Hematopoietic multipotent progenitor cell treated with erythropoietin and hydrocortisone succinate and interleukin-3 and kit ligand, for 6 days (in vitro differentiated cells): ENCODE measurements at regions not wholly inside any gene's neighbourhood (a gene's known extent, or its start where the extent isn't known, plus 50 kb on each side); places are given as distances from the start of the nearest gene placed in this dataset.

Experiments
- DNase-seq: peaks from one replicate; pipeline ENCODE4 v3.0.0-alpha.2; 2015

GRCh38 chr4:79081973-79082372 is 142.7 kb upstream of the PAQR3 start:
- DNase-seq: no peak

DNA sequence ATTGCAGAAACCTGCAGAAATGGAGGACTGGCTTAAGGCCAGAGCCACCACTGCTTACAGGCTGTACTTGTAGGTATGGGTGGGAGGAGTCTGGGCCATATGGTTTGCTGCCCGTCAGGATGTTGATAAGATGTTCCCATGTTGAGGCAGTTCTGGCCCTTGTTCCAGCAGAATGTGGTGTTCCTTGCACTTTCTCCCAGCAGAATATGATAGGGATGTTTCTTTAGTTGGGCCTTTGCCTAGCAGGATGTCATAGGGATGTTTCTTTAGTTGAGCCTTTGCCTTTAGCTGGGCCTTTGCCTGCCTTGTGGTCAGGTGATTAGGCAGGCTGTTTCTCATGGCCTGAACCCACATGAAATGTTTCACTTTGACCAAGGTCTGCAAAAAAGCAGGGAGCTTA is 139.1 kb upstream of the PAQR3 start:
- no peak for DNase-seq

GRCh38 chr4:79074040-79074439 is 134.8 kb upstream of the PAQR3 start:
- no peak for DNase-seq

- no peak for DNase-seq
Measured at GRCh38 chr4:79073471-79073870, 134.2 kb upstream of the PAQR3 start.

- peak; percentile 9 for DNase-seq
Measured at GRCh38 chr4:79065262-79065661, 126.0 kb upstream of the PAQR3 start.

GRCh38 chr4:79064806-79065205 is 125.6 kb upstream of the PAQR3 start:
- DNase-seq: no peak

GRCh38 chr4:79059631-79060399 is 120.6 kb upstream of the PAQR3 start:
- no peak for DNase-seq

- no peak for DNase-seq
Measured at GRCh38 chr4:79057772-79058171, 118.5 kb upstream of the PAQR3 start.

DNA sequence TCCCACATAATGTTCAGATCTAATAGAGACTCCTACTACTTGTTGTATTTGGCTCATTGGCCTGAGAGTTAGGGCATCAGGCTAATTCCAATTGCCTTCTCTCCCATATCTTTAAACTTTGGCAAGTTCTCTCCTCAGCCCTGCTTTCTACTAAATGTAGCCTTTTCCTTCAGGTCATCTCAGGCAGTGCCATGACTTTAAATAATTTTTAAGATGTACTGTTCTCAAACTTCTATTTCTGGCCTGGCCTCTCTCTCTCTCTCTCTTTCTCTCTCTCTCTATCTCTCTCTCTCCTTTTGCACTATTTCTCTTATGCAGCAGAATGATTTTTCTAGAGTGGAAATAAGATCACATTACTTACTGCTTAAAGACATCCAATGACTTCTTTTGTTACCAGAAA is 114.5 kb upstream of the PAQR3 start:
- no peak for DNase-seq

DNA sequence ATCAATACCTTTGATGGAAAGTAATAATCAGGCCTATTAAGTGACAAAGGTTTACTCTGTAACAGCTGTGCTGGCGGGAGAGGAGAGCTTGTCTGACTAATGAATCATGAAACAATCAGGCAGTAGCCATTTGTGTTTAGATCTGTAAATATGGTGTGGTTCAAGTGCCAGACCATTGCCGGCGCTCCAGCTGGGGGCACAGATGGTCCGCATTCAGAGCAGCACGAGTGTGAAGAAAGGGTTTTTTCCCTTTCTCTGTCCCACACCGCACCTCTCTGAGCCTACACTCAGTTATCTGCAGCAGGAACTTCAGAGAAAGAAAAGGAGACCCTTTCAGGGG is 111.3 kb upstream of the PAQR3 start:
- no peak for DNase-seq

DNA sequence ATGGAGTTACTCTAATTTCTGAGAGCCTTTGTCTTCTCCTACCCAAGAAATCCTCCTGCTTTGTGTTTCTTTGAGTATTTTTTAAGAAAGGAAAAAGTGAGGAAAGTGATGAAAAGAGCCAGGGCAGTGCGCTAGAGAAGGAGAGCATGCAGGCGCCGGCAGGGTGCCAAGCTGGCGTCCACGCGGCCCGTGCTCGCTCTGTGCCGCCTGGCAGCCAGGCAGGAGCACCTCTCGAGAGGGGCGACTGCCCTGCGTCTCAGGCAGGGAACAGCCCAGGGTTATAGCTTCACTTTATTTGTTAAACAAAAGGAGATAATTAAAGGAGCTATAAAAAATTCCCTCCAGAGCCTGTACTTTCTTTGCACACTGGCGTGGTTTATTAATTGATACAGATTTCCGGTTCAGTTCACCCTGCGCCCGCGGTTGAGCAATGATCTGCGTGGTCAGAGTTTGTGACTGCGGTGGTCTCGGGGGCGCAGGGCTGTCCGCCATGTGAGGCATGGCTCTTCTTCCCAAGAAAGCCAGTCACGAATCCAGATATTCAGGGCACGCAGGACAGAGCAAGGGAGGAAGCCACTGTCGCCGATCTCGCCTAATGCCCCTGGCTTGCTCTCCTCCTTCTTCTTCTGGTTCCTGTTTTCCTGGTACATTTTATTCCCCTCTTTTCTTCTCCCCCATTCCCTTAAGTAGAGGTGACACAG is 110.8 kb upstream of the PAQR3 start:
- no peak for DNase-seq

- DNase-seq: no peak
Measured at GRCh38 chr4:79048878-79049277, 109.6 kb upstream of the PAQR3 start.

DNA sequence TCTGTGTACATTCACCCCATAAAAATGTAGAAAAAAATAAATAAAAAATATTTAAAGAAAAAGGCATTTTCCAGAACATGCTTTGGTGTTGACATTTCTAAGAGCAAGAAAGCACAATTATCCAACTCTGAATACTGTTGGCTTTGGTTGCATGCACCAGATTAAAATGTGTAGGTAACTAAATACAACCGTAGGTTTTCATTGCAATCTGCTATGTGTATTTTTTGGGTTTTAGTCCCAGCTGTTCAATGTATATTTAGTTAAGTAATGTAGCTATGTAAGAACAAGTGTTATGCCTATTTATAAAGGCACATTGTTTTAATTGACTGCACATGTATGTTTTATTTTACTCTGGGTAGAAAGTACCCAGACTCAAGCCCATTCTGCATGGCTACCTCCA is 108.1 kb upstream of the PAQR3 start:
- no peak for DNase-seq

DNA sequence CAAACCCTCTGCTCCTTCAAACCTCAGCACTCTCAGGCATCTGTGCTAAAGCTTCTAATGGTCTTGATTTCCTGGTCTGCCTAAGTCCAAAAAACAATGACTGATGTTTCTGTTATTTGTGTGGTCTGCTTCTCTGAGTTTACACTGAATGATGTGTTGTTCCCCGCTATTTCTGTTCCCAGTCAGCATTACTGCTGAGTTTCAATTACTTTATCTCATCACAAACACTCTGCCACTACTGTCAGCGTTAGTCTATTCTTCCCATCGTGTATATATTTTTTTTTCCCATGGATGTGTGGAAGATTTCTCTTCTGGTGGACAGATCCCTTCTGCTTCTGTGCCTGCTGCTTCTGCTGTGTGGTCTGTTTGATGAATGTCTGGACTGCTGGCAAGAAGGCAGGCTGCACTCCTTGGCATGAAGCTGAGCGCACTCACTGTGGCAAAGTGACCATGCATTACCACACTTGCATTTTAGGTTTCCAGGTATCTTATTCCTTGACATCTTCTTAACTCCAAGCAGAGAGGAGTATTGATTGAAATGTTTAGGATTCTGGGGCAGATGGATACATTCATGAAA is 106.9 kb upstream of the PAQR3 start:
- DNase-seq: no peak

DNA sequence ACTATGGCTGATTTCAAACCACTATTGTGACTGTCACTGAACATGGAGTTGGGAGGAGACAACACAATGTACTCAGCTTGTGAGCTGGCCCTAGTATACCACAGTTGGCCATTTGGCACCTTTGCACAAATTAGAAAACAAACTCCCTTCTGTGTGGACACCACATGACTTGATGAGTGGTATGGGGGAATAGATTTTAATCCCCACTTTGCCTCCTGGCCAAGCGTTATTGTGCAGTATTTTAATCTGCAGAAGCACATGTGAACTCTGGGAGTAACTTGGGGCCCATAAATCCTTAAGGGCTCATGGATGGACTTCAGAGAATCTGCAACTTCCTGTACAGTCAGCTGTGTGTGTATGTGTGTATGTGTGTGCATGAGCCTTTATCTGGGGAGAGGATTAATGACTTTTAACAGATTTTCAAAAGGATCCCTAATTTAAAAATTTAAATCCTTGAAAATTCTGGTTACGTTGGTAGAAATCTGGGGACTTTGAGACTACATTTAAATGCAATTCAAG is 105.0 kb upstream of the PAQR3 start:
- no peak for DNase-seq

DNA sequence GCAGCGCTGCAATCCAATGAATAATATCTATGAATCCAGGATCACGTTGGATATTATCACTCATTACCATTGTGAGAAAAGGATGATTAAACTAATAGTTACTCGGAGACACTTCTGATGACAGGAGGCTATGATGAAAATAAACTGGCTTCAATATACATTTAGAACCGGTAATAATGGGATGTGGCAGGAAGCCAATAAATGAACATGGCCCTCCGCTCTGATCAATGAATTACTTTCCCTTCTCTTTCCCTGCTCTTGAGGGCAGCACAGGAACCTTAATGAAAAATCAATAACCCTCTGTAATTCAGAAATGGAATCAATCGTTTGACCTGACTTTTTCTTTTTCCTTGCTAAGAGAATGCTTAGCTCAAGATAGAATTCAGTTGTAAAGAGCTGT is 103.9 kb upstream of the PAQR3 start:
- no peak for DNase-seq

DNA sequence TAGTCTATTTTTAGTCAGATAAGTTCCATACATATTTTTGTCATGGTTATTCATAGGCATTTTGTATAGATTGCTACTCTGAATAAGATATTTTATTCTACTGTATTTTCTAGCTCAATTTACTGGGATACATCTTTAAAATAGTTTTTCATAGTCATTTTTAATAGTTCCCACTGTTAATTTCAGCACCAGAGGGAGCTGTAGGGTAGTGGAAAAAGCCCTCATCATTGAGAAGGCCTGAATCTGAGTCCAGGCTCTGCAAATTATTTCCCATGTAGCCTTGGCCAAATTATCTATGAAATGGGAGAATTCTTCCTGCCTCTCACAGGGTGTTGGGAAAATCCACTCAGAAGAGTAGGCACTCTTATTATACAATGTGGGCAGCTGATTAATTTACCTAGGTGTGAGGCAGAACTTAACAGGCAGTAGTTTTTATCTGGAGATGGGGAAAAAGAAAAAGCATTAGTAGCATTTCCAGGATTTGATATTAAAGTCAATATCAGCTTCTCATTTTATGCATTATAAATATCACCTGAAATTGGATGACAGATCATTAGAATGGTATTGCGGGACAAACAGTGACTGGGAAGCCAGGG is 102.9 kb upstream of the PAQR3 start:
- peak; percentile 75 for DNase-seq

DNA sequence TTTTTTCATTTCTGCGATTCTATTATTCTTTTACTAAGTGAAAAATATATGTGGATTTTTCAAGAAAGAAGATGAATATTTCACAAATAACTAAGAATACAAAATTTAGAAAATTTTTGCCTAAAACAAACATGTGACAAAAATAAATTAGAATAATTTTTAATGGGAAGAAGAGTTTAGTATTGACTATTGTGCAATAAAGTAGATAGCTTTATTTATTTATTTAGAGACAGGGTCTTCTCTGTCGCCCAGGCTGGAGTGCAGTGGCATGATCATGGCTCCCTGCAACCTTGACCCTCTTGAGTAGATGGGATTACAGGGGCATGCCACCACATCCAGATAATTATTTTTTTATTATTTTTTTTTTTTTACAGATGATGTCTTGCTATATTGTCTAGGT is 95.3 kb upstream of the PAQR3 start:
- DNase-seq: no peak

GRCh38 chr4:79030973-79031372 is 91.7 kb upstream of the PAQR3 start:
- DNase-seq: no peak

- DNase-seq: no peak
Measured at GRCh38 chr4:79027656-79028055, 88.4 kb upstream of the PAQR3 start.

- DNase-seq: no peak
Measured at GRCh38 chr4:79025170-79025569, 85.9 kb upstream of the PAQR3 start.

DNA sequence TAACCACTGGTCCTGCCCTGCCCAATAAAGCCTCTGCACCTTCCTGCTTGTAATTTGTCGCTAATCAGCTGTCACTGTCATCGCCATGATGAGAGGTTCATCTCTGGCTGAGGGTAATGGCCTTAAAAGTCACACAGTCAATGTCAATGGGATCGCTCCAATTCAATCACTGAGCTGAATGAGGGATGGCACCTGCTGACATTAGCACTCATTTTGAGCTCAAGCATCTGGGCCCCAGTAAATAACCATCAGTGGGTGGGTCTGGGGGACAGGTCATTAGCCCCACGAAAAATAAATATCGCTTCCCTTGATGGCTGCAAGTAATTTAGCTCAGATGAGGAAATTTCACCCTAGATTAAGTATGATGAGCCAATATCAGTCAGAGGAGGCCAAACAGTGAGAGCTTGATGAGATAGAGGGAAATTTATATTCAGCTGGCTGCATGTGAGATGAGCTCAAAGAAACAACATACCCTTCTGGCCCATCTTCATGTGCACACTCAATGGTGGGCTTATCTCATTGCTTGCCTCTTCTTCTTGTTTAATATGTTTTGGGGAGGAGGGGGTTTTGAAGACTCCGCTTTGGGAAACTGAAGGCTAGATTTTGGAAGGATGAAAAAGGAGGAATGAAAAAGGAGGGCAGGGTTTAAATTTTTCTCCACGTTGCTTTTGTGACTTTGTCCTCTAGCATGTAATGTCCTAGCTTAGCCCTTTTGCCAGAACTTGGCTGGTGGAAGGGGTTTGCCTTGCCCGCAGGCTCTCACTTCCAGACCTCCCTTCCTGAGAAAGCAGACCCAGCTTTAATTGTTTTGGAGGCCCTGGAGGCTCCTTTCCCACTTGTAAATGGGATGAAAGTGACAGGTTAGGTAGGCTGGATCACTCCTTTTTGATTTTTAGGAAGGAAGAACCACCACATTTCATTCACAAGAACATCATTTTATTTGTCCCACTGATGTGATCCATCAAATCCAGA is 84.8 kb upstream of the PAQR3 start:
- DNase-seq: no peak

- no peak for DNase-seq
Measured at GRCh38 chr4:79022529-79022928, 83.3 kb upstream of the PAQR3 start.
